Neural crest cell (in vitro differentiated cells): ENCODE measurements at regions not wholly inside any gene's neighbourhood (a gene's known extent, or its start where the extent isn't known, plus 50 kb on each side); places are given as distances from the start of the nearest gene placed in this dataset.

Source experiments
- DNase-seq: peaks from one replicate; pipeline ENCODE4 v3.0.0; 2021; ENCODE audit warnings: low read depth, mixed read lengths, low spot score
- H3K27ac Mint-ChIP-seq: one replicate; pipeline ENCODE4 v1.8.0; 2021; ENCODE audit warnings: mild to moderate bottlenecking, mixed read lengths; ENCODE audit not compliant: unreplicated experiment
- H3K27me3 Mint-ChIP-seq: 2 replicates; pipeline ENCODE4 v1.8.0; 2021; ENCODE audit warnings: low read depth, mild to moderate bottlenecking, mixed read lengths
- H3K36me3 Mint-ChIP-seq: 2 replicates; pipeline ENCODE4 v1.8.0; 2021; ENCODE audit warnings: low read depth, mild to moderate bottlenecking, mixed read lengths
- H3K4me1 Mint-ChIP-seq: 2 replicates; pipeline ENCODE4 v1.8.0; 2021; ENCODE audit warnings: mixed read lengths
- H3K4me3 Mint-ChIP-seq: one replicate; pipeline ENCODE4 v1.8.0; 2021; ENCODE audit warnings: mild to moderate bottlenecking, mixed read lengths
- H3K9me3 Mint-ChIP-seq: 2 replicates; pipeline ENCODE4 v1.8.0; 2021; ENCODE audit warnings: mixed read lengths
- TF ChIP-seq, protein P1 (sequence below): fragments of 200-600 bp; sonication (generic); conservative IDR thresholded peaks from 2 replicates; pipeline ENCODE4 v1.5.0; 2021; ENCODE audit warnings: antibody characterized with exemption, mild to moderate bottlenecking

DNA sequence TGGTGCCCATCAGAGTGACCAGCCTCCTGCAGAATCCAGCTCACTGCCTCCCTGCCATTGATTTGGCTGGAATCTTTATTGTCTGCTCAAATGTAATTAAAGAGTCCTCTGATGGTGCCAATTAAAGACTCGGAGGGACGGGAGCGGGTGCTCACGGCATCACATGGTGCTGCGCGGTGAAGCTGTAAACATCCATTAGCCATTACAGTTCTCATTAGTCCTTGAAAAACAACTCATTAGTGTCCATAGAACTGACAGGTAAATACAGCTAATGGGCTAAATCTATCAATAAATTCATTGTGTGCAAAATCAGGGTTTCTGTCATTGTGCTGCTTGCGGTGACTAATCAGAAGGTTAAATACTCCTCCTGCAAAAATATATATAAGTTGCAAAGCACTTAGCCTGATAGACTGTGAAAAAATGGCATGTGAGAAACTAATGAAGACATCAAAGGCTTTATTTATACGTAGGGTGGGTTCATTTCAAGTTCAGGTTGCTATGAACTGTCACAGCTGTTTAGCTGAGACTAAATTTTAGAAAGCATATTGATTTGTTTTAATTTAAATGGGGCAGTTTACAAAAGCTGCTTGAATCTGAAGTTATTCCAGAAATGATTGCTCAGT lies 289.8 kb upstream of the POU3F1 start:
- TF ChIP-seq, protein P1, sequence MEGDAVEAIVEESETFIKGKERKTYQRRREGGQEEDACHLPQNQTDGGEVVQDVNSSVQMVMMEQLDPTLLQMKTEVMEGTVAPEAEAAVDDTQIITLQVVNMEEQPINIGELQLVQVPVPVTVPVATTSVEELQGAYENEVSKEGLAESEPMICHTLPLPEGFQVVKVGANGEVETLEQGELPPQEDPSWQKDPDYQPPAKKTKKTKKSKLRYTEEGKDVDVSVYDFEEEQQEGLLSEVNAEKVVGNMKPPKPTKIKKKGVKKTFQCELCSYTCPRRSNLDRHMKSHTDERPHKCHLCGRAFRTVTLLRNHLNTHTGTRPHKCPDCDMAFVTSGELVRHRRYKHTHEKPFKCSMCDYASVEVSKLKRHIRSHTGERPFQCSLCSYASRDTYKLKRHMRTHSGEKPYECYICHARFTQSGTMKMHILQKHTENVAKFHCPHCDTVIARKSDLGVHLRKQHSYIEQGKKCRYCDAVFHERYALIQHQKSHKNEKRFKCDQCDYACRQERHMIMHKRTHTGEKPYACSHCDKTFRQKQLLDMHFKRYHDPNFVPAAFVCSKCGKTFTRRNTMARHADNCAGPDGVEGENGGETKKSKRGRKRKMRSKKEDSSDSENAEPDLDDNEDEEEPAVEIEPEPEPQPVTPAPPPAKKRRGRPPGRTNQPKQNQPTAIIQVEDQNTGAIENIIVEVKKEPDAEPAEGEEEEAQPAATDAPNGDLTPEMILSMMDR, result no peak
- Mint-ChIP-seq H3K27ac (no peak overlapping the region), H3K36me3 (no peaks in the 10 kb centered on the region), H3K4me1 (no peaks in the 10 kb centered on the region), H3K4me3 (no peak overlapping the region), H3K9me3 (peaks cover 10% of the 10 kb centered on the region), H3K27me3 (peaks cover 3% of the 10 kb centered on the region)
- no peak for DNase-seq

DNA sequence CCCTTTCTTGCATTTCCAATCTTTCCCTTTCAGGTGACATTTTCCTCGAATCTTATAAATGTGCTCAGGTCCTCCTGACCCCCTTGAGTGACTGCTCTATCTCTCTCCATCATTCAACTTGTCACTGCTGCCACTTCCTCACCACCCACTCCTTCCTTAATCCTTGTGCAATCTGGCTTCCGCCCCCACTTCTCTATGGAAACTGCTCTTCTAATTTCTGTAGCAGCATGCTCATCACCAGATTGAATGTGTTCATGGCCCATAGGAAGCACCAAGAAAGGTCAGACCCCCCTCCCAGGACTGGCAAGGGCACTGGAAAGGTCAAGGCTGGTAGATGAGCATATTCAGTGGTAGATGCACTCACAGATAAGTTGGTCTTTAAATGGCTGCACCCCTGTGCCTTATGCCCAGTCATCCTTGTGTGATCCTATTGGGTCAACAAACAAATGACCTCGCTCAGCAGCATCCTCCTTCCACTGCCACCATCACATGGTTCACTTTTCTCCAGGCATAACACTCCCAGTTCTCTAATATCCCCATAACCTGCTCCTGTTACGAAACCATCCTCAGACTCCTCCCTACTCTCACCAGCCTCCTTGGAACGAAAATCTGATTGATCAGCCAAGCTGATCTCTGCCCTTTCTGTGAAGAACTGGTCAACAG lies 288.5 kb upstream of the POU3F1 start:
- Mint-ChIP-seq H3K4me3 (no peak overlapping the region), H3K4me1 (no peaks in the 10 kb centered on the region), H3K27me3 (peaks cover 3% of the 10 kb centered on the region), H3K36me3 (no peaks in the 10 kb centered on the region), H3K27ac (no peak overlapping the region), H3K9me3 (peaks cover 7% of the 10 kb centered on the region)
- TF ChIP-seq, protein P1, result no peak
- DNase-seq, result no peak

DNA sequence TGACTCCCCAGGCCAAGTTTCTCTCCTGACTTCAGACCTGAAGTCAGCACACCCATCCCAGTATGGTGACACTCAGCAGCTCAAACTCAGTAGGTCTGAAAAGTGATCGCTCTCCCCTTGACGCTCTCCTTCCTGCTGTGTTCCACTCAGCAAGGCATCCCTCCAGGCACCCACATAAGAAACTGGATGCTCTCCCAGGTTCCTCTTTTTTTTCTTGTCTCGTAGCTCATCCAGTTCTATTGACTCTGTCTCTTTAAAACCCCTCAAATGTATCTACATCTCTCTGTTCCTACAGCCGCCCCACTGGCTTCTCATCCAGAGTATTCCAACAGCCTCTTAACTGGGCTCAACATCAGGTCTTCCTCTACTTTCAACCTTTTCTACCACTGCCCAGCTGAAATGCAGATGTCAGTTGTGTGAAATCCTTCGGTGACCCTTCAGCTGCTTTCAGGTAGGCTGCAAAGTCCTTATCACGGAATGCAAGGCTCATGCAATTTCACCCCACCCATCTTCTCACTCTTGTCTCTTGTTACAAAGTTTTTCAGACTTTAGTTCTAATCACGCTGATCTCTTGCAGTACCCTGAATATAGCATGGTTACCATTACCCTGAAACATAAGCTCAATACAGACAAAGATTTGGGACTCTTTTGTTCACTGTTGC lies 286.2 kb upstream of the POU3F1 start:
- Mint-ChIP-seq H3K4me1 (no peaks in the 10 kb centered on the region), H3K27ac (no peak overlapping the region), H3K27me3 (no peaks in the 10 kb centered on the region), H3K4me3 (no peak overlapping the region), H3K36me3 (no peaks in the 10 kb centered on the region), H3K9me3 (peaks cover 3% of the 10 kb centered on the region)
- DNase-seq, result no peak
- TF ChIP-seq, protein P1, result no peak

DNA sequence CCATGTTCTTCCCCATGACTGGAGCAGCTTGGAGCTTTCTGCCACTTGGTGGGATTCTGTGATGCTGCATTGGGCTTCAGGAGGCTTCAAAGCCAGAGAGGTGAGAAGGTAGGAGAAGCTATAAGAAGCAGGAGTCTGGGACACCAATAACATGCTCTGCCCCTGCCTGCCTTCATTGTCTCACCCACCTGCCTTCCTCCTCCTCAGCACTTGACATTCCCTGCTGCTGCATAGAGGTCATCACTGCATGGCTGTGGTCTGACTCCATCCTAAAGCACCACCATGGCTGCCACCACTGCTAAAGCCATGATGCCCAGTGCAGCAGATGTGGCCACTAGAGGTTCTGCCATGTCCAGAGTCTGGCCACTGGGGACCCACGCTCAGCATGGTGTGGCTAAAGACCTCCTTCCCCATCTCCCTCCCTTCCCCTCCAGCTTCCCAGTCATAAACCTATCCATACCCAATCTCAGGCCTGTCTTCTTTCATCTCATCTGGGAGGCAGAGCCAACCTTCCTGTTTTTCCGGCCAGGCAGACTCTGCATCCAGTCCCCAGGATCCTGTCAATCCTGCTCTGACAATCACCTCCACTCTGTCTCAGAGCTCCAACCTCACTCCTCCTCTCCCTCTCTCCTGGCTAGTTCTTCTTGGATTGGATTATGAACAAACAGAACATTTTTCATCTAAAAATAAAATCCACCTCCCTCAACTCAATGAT lies 285.1 kb upstream of the POU3F1 start:
- Mint-ChIP-seq H3K27me3 (no peaks in the 10 kb centered on the region), H3K27ac (no peak overlapping the region), H3K4me3 (no peak overlapping the region), H3K36me3 (no peaks in the 10 kb centered on the region), H3K4me1 (no peaks in the 10 kb centered on the region), H3K9me3 (peaks cover 3% of the 10 kb centered on the region)
- DNase-seq, result no peak
- TF ChIP-seq, protein P1, result no peak

DNA sequence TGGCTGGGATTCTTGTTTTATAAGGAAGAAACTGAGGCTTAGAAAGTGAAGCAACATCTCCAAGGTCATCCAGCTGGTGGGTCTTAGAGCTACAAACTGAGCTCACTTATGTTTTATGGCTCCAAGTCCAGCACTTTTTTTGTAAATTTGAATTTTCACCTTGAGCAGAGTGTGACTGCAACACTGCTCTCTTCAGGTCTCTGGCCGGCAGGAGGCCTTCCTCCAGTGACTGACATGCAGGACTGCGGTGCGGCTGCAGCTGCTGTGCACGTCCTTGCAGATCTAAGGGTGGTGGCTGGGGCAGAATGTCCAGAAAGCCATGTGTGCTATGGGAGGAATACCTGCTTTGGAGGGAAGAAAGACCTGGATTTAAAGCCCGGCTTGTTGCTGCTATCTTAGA lies 284.2 kb upstream of the POU3F1 start:
- no peaks in the 10 kb centered on the region for H3K4me1 Mint-ChIP-seq
- TF ChIP-seq, protein P1, result no peak
- peaks cover 3% of the 10 kb centered on the region for H3K9me3 Mint-ChIP-seq
- no peak overlapping the region for H3K4me3 Mint-ChIP-seq
- H3K27me3 Mint-ChIP-seq, result no peaks in the 10 kb centered on the region
- no peak overlapping the region for H3K27ac Mint-ChIP-seq
- DNase-seq, result no peak
- no peaks in the 10 kb centered on the region for H3K36me3 Mint-ChIP-seq
